ENCODE measurements at regions not wholly inside any gene's neighbourhood (a gene's known extent, or its start where the extent isn't known, plus 50 kb on each side); places are given as distances from the start of the nearest gene placed in this dataset.

GRCh38 chr11:95364324-95365295 is 133.6 kb upstream of the SESN3 start:
- no peak for TF ChIP-seq CTCF (IDR thresholded peaks at IDR 0.05; ENCODE audit: insufficient read depth, low read length, poor library complexity, severe bottlenecking)
- DNase-seq (ENCODE audit: extremely low read depth, insufficient read length): no peak
- no peak overlapping the region for H3K4me3 ChIP-seq (replicated peaks; ENCODE audit: low read depth, low read length)
- no peaks in the 10 kb centered on the region for H3K36me3 ChIP-seq (ENCODE audit: control insufficient read depth, insufficient read depth, low read length)
- H3K27me3 ChIP-seq (replicated peaks; ENCODE audit: control insufficient read depth, insufficient read depth, low read length): no peaks in the 10 kb centered on the region

- H3K27me3 ChIP-seq (replicated peaks; ENCODE audit: control insufficient read depth, insufficient read depth, low read length): no peaks in the 10 kb centered on the region
- no peak overlapping the region for H3K4me3 ChIP-seq (replicated peaks; ENCODE audit: low read depth, low read length)
- no peak for DNase-seq (ENCODE audit: extremely low read depth, insufficient read length)
- no peak for TF ChIP-seq CTCF (IDR thresholded peaks at IDR 0.05; ENCODE audit: insufficient read depth, low read length, poor library complexity, severe bottlenecking)
- H3K36me3 ChIP-seq (ENCODE audit: control insufficient read depth, insufficient read depth, low read length): no peaks in the 10 kb centered on the region
Measured at GRCh38 chr11:95363708-95364107, 132.7 kb upstream of the SESN3 start.

GRCh38 chr11:95363164-95363563 is 132.2 kb upstream of the SESN3 start:
- H3K36me3 ChIP-seq (ENCODE audit: control insufficient read depth, insufficient read depth, low read length): no peaks in the 10 kb centered on the region
- no peak for DNase-seq (ENCODE audit: extremely low read depth, insufficient read length)
- H3K4me3 ChIP-seq (replicated peaks; ENCODE audit: low read depth, low read length): no peak overlapping the region
- no peak for TF ChIP-seq CTCF (IDR thresholded peaks at IDR 0.05; ENCODE audit: insufficient read depth, low read length, poor library complexity, severe bottlenecking)
- no peaks in the 10 kb centered on the region for H3K27me3 ChIP-seq (replicated peaks; ENCODE audit: control insufficient read depth, insufficient read depth, low read length)

GRCh38 chr11:95361180-95361579 is 130.2 kb upstream of the SESN3 start:
- no peak for TF ChIP-seq CTCF (IDR thresholded peaks at IDR 0.05; ENCODE audit: insufficient read depth, low read length, poor library complexity, severe bottlenecking)
- DNase-seq (ENCODE audit: extremely low read depth, insufficient read length): no peak
- Histone ChIP-seq H3K27me3 (replicated peaks; ENCODE audit: control insufficient read depth, insufficient read depth, low read length) (no peaks in the 10 kb centered on the region), H3K4me3 (replicated peaks; ENCODE audit: low read depth, low read length) (no peak overlapping the region), H3K36me3 (ENCODE audit: control insufficient read depth, insufficient read depth, low read length) (no peaks in the 10 kb centered on the region)

- Histone ChIP-seq H3K27me3 (replicated peaks; ENCODE audit: control insufficient read depth, insufficient read depth, low read length) (no peaks in the 10 kb centered on the region), H3K36me3 (ENCODE audit: control insufficient read depth, insufficient read depth, low read length) (no peaks in the 10 kb centered on the region), H3K4me3 (replicated peaks; ENCODE audit: low read depth, low read length) (no peak overlapping the region)
- DNase-seq (ENCODE audit: extremely low read depth, insufficient read length): no peak
- TF ChIP-seq CTCF (IDR thresholded peaks at IDR 0.05; ENCODE audit: insufficient read depth, low read length, poor library complexity, severe bottlenecking): no peak
Measured at GRCh38 chr11:95360377-95361075, 129.5 kb upstream of the SESN3 start.

All from GM06990 (cell line).